Smooth muscle cell (in vitro differentiated cells): ENCODE measurements at regions not wholly inside any gene's neighbourhood (a gene's known extent, or its start where the extent isn't known, plus 50 kb on each side); places are given as distances from the start of the nearest gene placed in this dataset.
"Not testable (repeated sequence)": the region's sequence is repeated elsewhere in the genome, so short reads cannot be mapped to it uniquely, and the experiment has no call there.

Experiments
- DNase-seq: peaks from one replicate; lab custom pipeline; 2025; ENCODE audit not compliant: unreplicated experiment; lab: John Stamatoyannopoulos, UW
- H2AFZ ChIP-seq: fragments of 200-600 bp; sonication (generic); 2 replicates; pipeline ENCODE4 v1.6.0; 2016; ENCODE audit warnings: antibody characterized with exemption, low read depth, mild to moderate bottlenecking
- H3F3A ChIP-seq: fragments of 200-600 bp; sonication (generic); 2 replicates; pipeline ENCODE4 v1.6.0; 2017; ENCODE audit warnings: antibody characterized with exemption, low read depth
- H3K27ac ChIP-seq: fragments of 200-600 bp; sonication (generic); 2 replicates; pipeline ENCODE4 v1.5.1; 2016; ENCODE audit warnings: low read depth, mild to moderate bottlenecking
- H3K27me3 ChIP-seq: fragments of 200-600 bp; sonication (generic); 2 replicates; pipeline ENCODE4 v1.6.1; 2016; ENCODE audit warnings: low read depth, mild to moderate bottlenecking
- H3K36me3 ChIP-seq: fragments of 200-600 bp; sonication (generic); 2 replicates; pipeline ENCODE4 v1.5.1; 2016; ENCODE audit warnings: low read depth
- H3K4me1 ChIP-seq: fragments of 200-600 bp; sonication (generic); 2 replicates; pipeline ENCODE4 v1.5.1; 2016; ENCODE audit warnings: low read depth
- H3K4me2 ChIP-seq: fragments of 200-600 bp; sonication (generic); 2 replicates; pipeline ENCODE4 v1.6.0; 2016; ENCODE audit warnings: mild to moderate bottlenecking
- H3K4me3 ChIP-seq: fragments of 200-600 bp; sonication (generic); 2 replicates; pipeline ENCODE4 v1.5.1; 2016; ENCODE audit warnings: mild to moderate bottlenecking
- H3K79me2 ChIP-seq: fragments of 200-600 bp; sonication (generic); 2 replicates; pipeline ENCODE4 v1.6.0; 2016; ENCODE audit warnings: low read depth, mild to moderate bottlenecking
- H3K9ac ChIP-seq: fragments of 200-600 bp; sonication (generic); 2 replicates; pipeline ENCODE4 v1.6.0; 2016; ENCODE audit warnings: low read depth
- H3K9me3 ChIP-seq: fragments of 200-600 bp; sonication (generic); replicated peaks from 2 replicates; pipeline ENCODE4 v1.5.1; 2016; ENCODE audit warnings: low read depth
- H4K20me1 ChIP-seq: fragments of 200-600 bp; sonication (generic); 2 replicates; pipeline ENCODE4 v1.6.0; 2016; ENCODE audit warnings: low read depth
- whole genome bisulfite sequencing: methylation state at CpG from one replicate; pipeline ENCODE4 v1.1.7; 2016; ENCODE audit warnings: low lambda C conversion rate; 5-methylcytosine and 5-hydroxymethylcytosine counted together
- TF ChIP-seq, protein P1 (sequence below): fragments of 200-600 bp; sonication (generic); IDR thresholded peaks from 2 replicates; pipeline ENCODE4 v1.5.1; 2017; ENCODE audit warnings: borderline replicate concordance, mild to moderate bottlenecking, antibody characterized with exemption; ENCODE audit not compliant: insufficient read depth, poor library complexity, severe bottlenecking

DNA sequence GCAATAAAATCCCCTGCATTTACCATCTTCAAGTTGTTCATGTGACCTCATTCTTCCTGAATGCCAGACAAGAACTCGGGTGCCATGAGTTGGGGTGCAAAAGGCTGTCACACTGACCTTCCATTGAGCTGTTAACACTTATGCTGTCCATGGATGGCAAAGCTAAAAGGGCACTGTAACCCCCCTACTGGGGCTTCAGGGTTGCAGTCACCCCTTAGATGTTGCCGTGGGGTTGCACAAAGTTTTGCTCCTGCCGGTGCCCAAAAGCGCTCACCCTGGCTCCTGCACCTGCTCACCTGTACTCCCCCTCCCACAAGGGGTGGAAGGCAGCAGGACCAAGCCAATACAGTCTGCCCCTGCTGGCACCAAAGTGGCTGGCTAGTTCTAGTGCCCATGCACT lies 208.2 kb downstream of the RHOU start:
- H3K9me3 ChIP-seq, result no peaks in the 10 kb centered on the region
- H3F3A ChIP-seq, result no peaks in the 10 kb centered on the region
- H4K20me1 ChIP-seq, result no peaks in the 10 kb centered on the region
- no peak overlapping the region for H3K4me3 ChIP-seq
- peaks cover 4% of the 10 kb centered on the region for H3K4me1 ChIP-seq
- H3K9ac ChIP-seq, result no peak overlapping the region
- H2AFZ ChIP-seq, result no peak overlapping the region
- DNase-seq, result no peak
- H3K27ac ChIP-seq, result no peak overlapping the region
- H3K36me3 ChIP-seq, result no peaks in the 10 kb centered on the region
- H3K27me3 ChIP-seq, result no peaks in the 10 kb centered on the region
- TF ChIP-seq, protein P1, sequence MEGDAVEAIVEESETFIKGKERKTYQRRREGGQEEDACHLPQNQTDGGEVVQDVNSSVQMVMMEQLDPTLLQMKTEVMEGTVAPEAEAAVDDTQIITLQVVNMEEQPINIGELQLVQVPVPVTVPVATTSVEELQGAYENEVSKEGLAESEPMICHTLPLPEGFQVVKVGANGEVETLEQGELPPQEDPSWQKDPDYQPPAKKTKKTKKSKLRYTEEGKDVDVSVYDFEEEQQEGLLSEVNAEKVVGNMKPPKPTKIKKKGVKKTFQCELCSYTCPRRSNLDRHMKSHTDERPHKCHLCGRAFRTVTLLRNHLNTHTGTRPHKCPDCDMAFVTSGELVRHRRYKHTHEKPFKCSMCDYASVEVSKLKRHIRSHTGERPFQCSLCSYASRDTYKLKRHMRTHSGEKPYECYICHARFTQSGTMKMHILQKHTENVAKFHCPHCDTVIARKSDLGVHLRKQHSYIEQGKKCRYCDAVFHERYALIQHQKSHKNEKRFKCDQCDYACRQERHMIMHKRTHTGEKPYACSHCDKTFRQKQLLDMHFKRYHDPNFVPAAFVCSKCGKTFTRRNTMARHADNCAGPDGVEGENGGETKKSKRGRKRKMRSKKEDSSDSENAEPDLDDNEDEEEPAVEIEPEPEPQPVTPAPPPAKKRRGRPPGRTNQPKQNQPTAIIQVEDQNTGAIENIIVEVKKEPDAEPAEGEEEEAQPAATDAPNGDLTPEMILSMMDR, result no peak
- WGBS, result over 99% methylated on average over 4 of the region's 4 CpGs
- H3K4me2 ChIP-seq, result no peak overlapping the region
- no peaks in the 10 kb centered on the region for H3K79me2 ChIP-seq

DNA sequence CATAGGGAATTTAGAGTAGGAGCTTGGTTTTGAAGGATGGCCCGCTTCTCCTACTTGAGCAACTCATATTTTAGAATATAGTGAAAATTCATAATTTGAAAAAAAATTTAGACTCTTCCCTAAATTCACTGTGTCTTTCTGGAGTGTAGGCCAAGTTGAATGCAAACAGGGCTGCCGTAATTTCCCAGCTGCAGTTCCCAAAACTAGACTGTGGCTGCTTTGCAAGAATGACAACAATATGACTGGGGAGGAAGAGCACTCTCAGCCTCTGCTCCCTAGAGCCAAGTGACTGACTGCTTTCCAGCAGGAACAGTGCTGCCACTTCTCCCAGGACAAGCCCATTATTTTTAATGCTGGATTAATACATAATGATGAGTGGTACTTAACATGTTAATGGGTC lies 209.0 kb downstream of the RHOU start:
- H2AFZ ChIP-seq, result no peak overlapping the region
- 92% methylated on average over 2 of the region's 2 CpGs for WGBS
- TF ChIP-seq, protein P1, result no peak
- H3K9me3 ChIP-seq, result no peaks in the 10 kb centered on the region
- H4K20me1 ChIP-seq, result no peaks in the 10 kb centered on the region
- no peak overlapping the region for H3K9ac ChIP-seq
- H3K79me2 ChIP-seq, result no peaks in the 10 kb centered on the region
- no peak overlapping the region for H3K4me3 ChIP-seq
- H3K4me1 ChIP-seq, result peaks cover 4% of the 10 kb centered on the region
- H3F3A ChIP-seq, result no peaks in the 10 kb centered on the region
- no peaks in the 10 kb centered on the region for H3K36me3 ChIP-seq
- H3K27ac ChIP-seq, result no peak overlapping the region
- no peak for DNase-seq
- no peaks in the 10 kb centered on the region for H3K27me3 ChIP-seq
- no peak overlapping the region for H3K4me2 ChIP-seq

DNA sequence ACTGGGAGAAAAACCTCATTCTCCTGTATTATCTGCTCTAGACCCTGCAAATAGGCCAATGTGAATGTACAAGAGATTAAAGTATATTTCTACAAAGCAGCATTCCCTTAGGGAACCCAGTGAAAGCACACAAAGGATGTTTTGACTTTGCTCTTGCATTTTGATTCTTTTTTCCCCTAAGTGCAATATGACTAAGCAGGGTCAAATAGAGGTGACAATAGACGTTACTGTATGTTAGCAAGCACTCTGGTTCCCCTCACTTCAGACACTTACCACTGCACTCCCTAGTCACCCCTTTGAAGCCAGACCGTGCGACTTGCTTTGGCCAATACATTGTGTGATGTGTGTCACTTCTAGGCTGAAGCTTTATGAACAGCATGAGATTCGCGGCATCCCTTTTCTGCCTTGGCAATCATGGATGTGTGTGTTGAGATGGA lies 209.7 kb downstream of the RHOU start:
- no peak overlapping the region for H2AFZ ChIP-seq
- H3F3A ChIP-seq, result no peaks in the 10 kb centered on the region
- H3K4me2 ChIP-seq, result no peak overlapping the region
- no peaks in the 10 kb centered on the region for H3K79me2 ChIP-seq
- H3K4me3 ChIP-seq, result no peak overlapping the region
- no peaks in the 10 kb centered on the region for H3K36me3 ChIP-seq
- DNase-seq, result no peak
- WGBS, result 73% methylated on average over 5 of the region's 5 CpGs
- H4K20me1 ChIP-seq, result no peaks in the 10 kb centered on the region
- H3K9me3 ChIP-seq, result no peaks in the 10 kb centered on the region
- H3K27ac ChIP-seq, result no peak overlapping the region
- peaks cover 4% of the 10 kb centered on the region for H3K4me1 ChIP-seq
- TF ChIP-seq, protein P1, result no peak
- no peak overlapping the region for H3K9ac ChIP-seq
- H3K27me3 ChIP-seq, result no peaks in the 10 kb centered on the region

DNA sequence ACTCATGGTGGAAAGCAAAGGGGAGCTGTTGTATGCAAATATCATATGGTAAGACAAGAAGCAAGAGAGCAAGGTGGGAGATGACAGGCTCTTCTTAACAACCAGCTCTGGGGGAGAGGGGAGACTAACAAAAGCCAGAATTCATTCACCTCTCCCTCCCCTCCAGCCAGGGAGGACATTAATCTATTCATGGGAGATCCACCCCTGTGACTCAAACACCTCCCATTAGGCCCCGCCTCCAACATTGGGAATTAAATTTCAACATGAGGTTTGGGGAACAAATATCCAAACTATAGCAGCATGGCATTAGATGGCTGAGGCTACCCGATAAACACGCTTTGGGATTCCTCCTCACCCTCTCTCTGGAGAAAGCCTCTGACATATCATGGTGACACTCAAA lies 210.6 kb downstream of the RHOU start:
- H3K27ac ChIP-seq, result no peak overlapping the region
- no peaks in the 10 kb centered on the region for H3K79me2 ChIP-seq
- 100% methylated on average over 3 of the region's 3 CpGs for WGBS
- TF ChIP-seq, protein P1, result no peak
- no peak overlapping the region for H3K4me2 ChIP-seq
- H3K4me3 ChIP-seq, result no peak overlapping the region
- no peak overlapping the region for H2AFZ ChIP-seq
- H3F3A ChIP-seq, result no peaks in the 10 kb centered on the region
- H3K36me3 ChIP-seq, result no peaks in the 10 kb centered on the region
- H3K4me1 ChIP-seq, result peaks cover 4% of the 10 kb centered on the region
- H3K9ac ChIP-seq, result no peak overlapping the region
- no peaks in the 10 kb centered on the region for H4K20me1 ChIP-seq
- no peak for DNase-seq
- no peaks in the 10 kb centered on the region for H3K27me3 ChIP-seq
- H3K9me3 ChIP-seq, result no peaks in the 10 kb centered on the region

DNA sequence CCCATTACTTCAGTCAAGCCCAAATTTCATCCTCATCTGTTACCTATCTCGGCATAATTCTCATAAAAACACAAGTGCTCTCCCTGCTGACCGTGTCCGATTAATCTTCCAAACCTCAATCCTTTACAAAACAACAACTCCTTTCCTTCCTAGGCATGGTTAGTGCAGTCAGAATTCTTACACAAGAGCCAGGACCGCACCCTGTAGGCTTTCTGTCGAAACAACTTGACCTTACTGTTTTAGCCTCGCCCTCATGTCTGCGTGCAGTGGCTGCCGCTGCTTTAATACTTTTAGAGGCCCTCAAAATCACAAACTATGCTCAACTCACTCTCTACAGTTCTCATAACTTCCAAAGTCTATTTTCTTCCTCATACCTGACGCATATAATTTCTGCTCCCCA lies 214.3 kb downstream of the RHOU start:
- H2AFZ ChIP-seq, H3K27me3 ChIP-seq, DNase-seq, H3K9me3 ChIP-seq, H3K9ac ChIP-seq, H3K4me1 ChIP-seq, H3K4me2 ChIP-seq, H3K36me3 ChIP-seq, H4K20me1 ChIP-seq, H3F3A ChIP-seq, H3K27ac ChIP-seq, H3K4me3 ChIP-seq, H3K79me2 ChIP-seq: not testable (repeated sequence)
- WGBS, result 79% methylated on average over 9 of the region's 9 CpGs
